H1 (cell line): ENCODE measurements at regions not wholly inside any gene's neighbourhood (a gene's known extent, or its start where the extent isn't known, plus 50 kb on each side); places are given as distances from the start of the nearest gene placed in this dataset.

Experiments used
- CTCF ChIA-PET: fragments of 300-600 bp; sonication (Branson Sonifier 250); formaldehyde crosslinking; loops from one replicate; lab custom pipeline; 2021; ENCODE audit not compliant: partially characterized antibody; lab: Charles Lee
- POLR2A ChIA-PET: fragments of 300-600 bp; sonication (Branson Sonifier 250); formaldehyde crosslinking; loops from one replicate; lab custom pipeline; 2021; ENCODE audit warnings: inconsistent platforms; ENCODE audit not compliant: partially characterized antibody; lab: Charles Lee
- DNase-seq, 2 experiments: peaks; one replicate each; pipeline versions ENCODE4 v3.0.0 to v3.0.0-alpha.2; 2010 to 2022; ENCODE audit warnings: low spot score in 2 of 2, low read depth in 1 of 2, mixed read lengths in 1 of 2
- FAIRE-seq: peaks from 2 replicates; lab custom pipeline; 2011; peaks lifted over from hg19 to GRCh38; lab: Jason Lieb, UNC
- H2AFZ ChIP-seq: 2 replicates; pipeline ENCODE4 v1.8.1; 2012; ENCODE audit warnings: low read length, inconsistent platforms
- H2AK5ac ChIP-seq: 2 replicates; pipeline ENCODE4 v1.6.1; 2013; ENCODE audit warnings: low read depth, low read length
- H2BK120ac ChIP-seq: replicated peaks from 2 replicates; pipeline ENCODE3; 2013; ENCODE audit warnings: low read depth, low read length, inconsistent platforms
- H2BK12ac ChIP-seq: 2 replicates; pipeline ENCODE4 v1.6.1; 2013; ENCODE audit warnings: low read depth, low read length
- H2BK15ac ChIP-seq: 2 replicates; pipeline ENCODE4 v1.6.1; 2013; ENCODE audit warnings: low read length
- H2BK20ac ChIP-seq: 2 replicates; pipeline ENCODE4 v1.6.1; 2013; ENCODE audit warnings: low read length
- H2BK5ac ChIP-seq: 2 replicates; pipeline ENCODE4 v1.6.1; 2013; ENCODE audit warnings: low read depth, low read length
- H3K14ac ChIP-seq: 2 replicates; pipeline ENCODE4 v1.6.1; 2013; ENCODE audit warnings: inconsistent platforms; ENCODE audit not compliant: insufficient read length
- H3K18ac ChIP-seq: 2 replicates; pipeline ENCODE4 v1.6.1; 2013; ENCODE audit warnings: low read length; ENCODE audit errors: extremely low read depth
- H3K23ac ChIP-seq: 2 replicates; pipeline ENCODE4 v1.6.1; 2013; ENCODE audit warnings: inconsistent platforms; ENCODE audit not compliant: insufficient read length
- H3K23me2 ChIP-seq: 2 replicates; pipeline ENCODE4 v1.6.1; 2013; ENCODE audit warnings: low read depth, low read length
- H3K27ac ChIP-seq: 2 replicates; pipeline ENCODE4 v1.6.1; 2011; ENCODE audit warnings: low read depth, low read length, inconsistent platforms
- H3K27me3 ChIP-seq, 4 experiments: replicated peaks in 1 of 4; 1 replicate in 1 of 4; 2 replicates in 3 of 4; pipeline versions ENCODE4 v1.6.1 to v1.8.1; 2011 to 2013; ENCODE audit warnings: low read length in 3 of 4, mild to moderate bottlenecking in 3 of 4, inconsistent platforms in 2 of 4, mixed read lengths in 2 of 4, moderate library complexity in 1 of 4; ENCODE audit not compliant: control insufficient read depth in 3 of 4, insufficient read depth in 3 of 4; ENCODE audit errors: extremely low read depth in 1 of 4
- H3K36me3 ChIP-seq, 4 experiments: 2 replicates each; pipeline versions ENCODE4 v1.6.1 to v1.8.1; 2011 to 2013; ENCODE audit warnings: mild to moderate bottlenecking in 4 of 4, low read length in 3 of 4, moderate library complexity in 2 of 4, control low read depth in 1 of 4, inconsistent platforms in 1 of 4; ENCODE audit not compliant: insufficient read depth in 4 of 4, control insufficient read depth in 2 of 4
- H3K4ac ChIP-seq: replicated peaks from 2 replicates; pipeline ENCODE3; 2013; ENCODE audit warnings: low read length, low read depth, mixed read lengths, inconsistent platforms; ENCODE audit not compliant: insufficient read length
- H3K4me1 ChIP-seq, 4 experiments: replicated peaks in 1 of 4; 1 replicate in 1 of 4; 2 replicates in 3 of 4; pipeline versions ENCODE4 v1.6.1 to v1.8.1; 2011 to 2013; ENCODE audit warnings: low read length in 3 of 4, inconsistent platforms in 2 of 4, mixed read lengths in 1 of 4; ENCODE audit not compliant: insufficient read depth in 4 of 4, control insufficient read depth in 3 of 4
- H3K4me2 ChIP-seq, 2 experiments: 2 replicates each; pipeline versions ENCODE4 v1.6.1 to v1.8.1; 2011 to 2013; ENCODE audit warnings: low read depth in 2 of 2, low read length in 2 of 2, control low read depth in 1 of 2, inconsistent platforms in 1 of 2, mild to moderate bottlenecking in 1 of 2; ENCODE audit not compliant: insufficient read depth in 1 of 2
- H3K4me3 ChIP-seq, 4 experiments: fragments of 200-600, 300-600 bp in 1 of 4; sonication (generic), shearing (Covaris generic), sonication (Bioruptor Twin) in 1 of 4; 2 replicates each; pipeline versions ENCODE4 v1.5.1 to v1.8.1; 2011 to 2016; ENCODE audit warnings: low read length in 4 of 4, low read depth in 3 of 4, control low read depth in 2 of 4, inconsistent platforms in 2 of 4, mild to moderate bottlenecking in 2 of 4, mixed read lengths in 1 of 4, moderate library complexity in 1 of 4; ENCODE audit not compliant: insufficient read depth in 2 of 4; ENCODE audit errors: extremely low read depth in 1 of 4
- H3K56ac ChIP-seq: replicated peaks from 2 replicates; pipeline ENCODE3; 2013; ENCODE audit warnings: low read depth, mild to moderate bottlenecking, mixed read lengths, low read length, inconsistent platforms; ENCODE audit not compliant: insufficient read length
- H3K79me1 ChIP-seq: 2 replicates; pipeline ENCODE4 v1.6.1; 2013; ENCODE audit warnings: low read depth, low read length, control low read depth
- H3K79me2 ChIP-seq, 2 experiments: 2 replicates each; pipeline versions ENCODE4 v1.6.1 to v1.8.1; 2012 to 2013; ENCODE audit warnings: low read length in 2 of 2, mild to moderate bottlenecking in 2 of 2, inconsistent platforms in 1 of 2; ENCODE audit not compliant: insufficient read depth in 2 of 2, control insufficient read depth in 1 of 2
- H3K9ac ChIP-seq, 4 experiments: replicated peaks in 1 of 4; 1 replicate in 1 of 4; 2 replicates in 3 of 4; pipeline versions ENCODE4 v1.6.1 to v1.8.1; 2011 to 2013; ENCODE audit warnings: low read depth in 3 of 4, low read length in 3 of 4, control low read depth in 2 of 4, mild to moderate bottlenecking in 2 of 4, moderate library complexity in 2 of 4, inconsistent platforms in 1 of 4; ENCODE audit errors: extremely low read depth in 1 of 4
- H3K9me3 ChIP-seq, 2 experiments: 2 replicates each; pipeline versions ENCODE4 v1.6.1 to v1.8.1; 2012 to 2013; ENCODE audit warnings: mild to moderate bottlenecking in 2 of 2, moderate library complexity in 2 of 2, control low read depth in 1 of 2, inconsistent platforms in 1 of 2, low read depth in 1 of 2, low read length in 1 of 2, mixed read lengths in 1 of 2; ENCODE audit not compliant: insufficient read depth in 2 of 2
- H4K20me1 ChIP-seq, 2 experiments: replicated peaks in 1 of 2; 2 replicates each; pipeline versions ENCODE3 to v1.8.1; 2011 to 2013; ENCODE audit warnings: inconsistent platforms in 2 of 2, low read length in 2 of 2, mild to moderate bottlenecking in 1 of 2; ENCODE audit not compliant: insufficient read depth in 2 of 2, control insufficient read depth in 1 of 2
- H4K5ac ChIP-seq: 2 replicates; pipeline ENCODE4 v1.6.1; 2013; ENCODE audit warnings: low read length, low read depth, mixed read lengths, inconsistent platforms; ENCODE audit not compliant: insufficient read length
- H4K8ac ChIP-seq: 2 replicates; pipeline ENCODE4 v1.8.0; 2013; ENCODE audit warnings: mild to moderate bottlenecking, moderate library complexity, low read length, inconsistent platforms; ENCODE audit not compliant: insufficient read depth; ENCODE audit errors: extremely low read depth
- H4K91ac ChIP-seq: replicated peaks from 2 replicates; pipeline ENCODE3; 2013; ENCODE audit warnings: low read length, mixed read lengths, inconsistent platforms; ENCODE audit not compliant: insufficient read length
- CBX8 ChIP-seq: fragments of 300-800, 300-1000 bp; sonication (generic); IDR thresholded peaks from 2 replicates; pipeline ENCODE4 v1.7.1; 2016; ENCODE audit warnings: low read depth, low read length, borderline replicate concordance
- CREB1 ChIP-seq: IDR thresholded peaks from 2 replicates; pipeline ENCODE4 v1.6.1; 2012; ENCODE audit warnings: inconsistent platforms
- EP300 ChIP-seq, 2 experiments: IDR thresholded peaks; 1 replicate in 1 of 2; 2 replicates in 1 of 2; pipeline ENCODE4 v1.6.1; 2011 to 2012; ENCODE audit warnings: low read depth in 2 of 2, low read length in 2 of 2, mild to moderate bottlenecking in 2 of 2, borderline replicate concordance in 1 of 2, inconsistent platforms in 1 of 2, moderate library complexity in 1 of 2
- HDAC6 ChIP-seq: IDR thresholded peaks from one replicate; pipeline ENCODE4 v1.7.1; 2012; ENCODE audit warnings: low read depth, mild to moderate bottlenecking, inconsistent platforms, low read length, moderate library complexity
- JUN ChIP-seq: IDR thresholded peaks from 2 replicates; pipeline ENCODE4 v1.6.1; 2011; ENCODE audit warnings: low read depth, mild to moderate bottlenecking, improper control_type of control experiment, low read length
- KDM1A ChIP-seq: fragments of 200-600, 300-600 bp; sonication (generic); IDR thresholded peaks from 2 replicates; pipeline ENCODE4 v1.7.1; 2016; ENCODE audit warnings: mild to moderate bottlenecking, low read length, borderline replicate concordance
- POU5F1 ChIP-seq: IDR thresholded peaks from 2 replicates; pipeline ENCODE4 v1.6.1; 2011; ENCODE audit warnings: low read depth, mild to moderate bottlenecking, low read length, moderate library complexity
- RNF2 ChIP-seq: fragments of 200-900, 300-1000 bp; sonication (generic); IDR thresholded peaks from 2 replicates; pipeline ENCODE4 v1.7.1; 2016; ENCODE audit warnings: borderline replicate concordance, low read depth, mild to moderate bottlenecking, antibody characterized with exemption, low read length; ENCODE audit not compliant: poor library complexity, severe bottlenecking; ENCODE audit errors: missing control alignments
- SP2 ChIP-seq: IDR thresholded peaks from 2 replicates; pipeline ENCODE4 v1.6.1; 2012; ENCODE audit warnings: mild to moderate bottlenecking, low read length, inconsistent platforms
- TAF7 ChIP-seq: optimal IDR thresholded peaks from 2 replicates; pipeline ENCODE3; 2011; ENCODE audit warnings: low read depth, mild to moderate bottlenecking, inconsistent platforms, low read length, moderate library complexity, borderline replicate concordance
- TCF12 ChIP-seq: IDR thresholded peaks from 2 replicates; pipeline ENCODE4 v1.6.1; 2011; ENCODE audit warnings: low read depth, mild to moderate bottlenecking, low read length
- WGBS, 2 experiments: shearing (Covaris generic) in 1 of 2; methylation state at CpG; one replicate each; pipeline versions ENCODE4 v1.1.6 to v1.1.7; 2013 to 2015; ENCODE audit warnings: low lambda C conversion rate in 2 of 2, mixed read lengths in 2 of 2, inconsistent platforms in 1 of 2, low coverage in 1 of 2, missing lambda C conversion rate in 1 of 2; ENCODE audit not compliant: insufficient replicate concordance in 2 of 2, insufficient coverage in 1 of 2, insufficient read length in 1 of 2; ENCODE audit errors: extremely low coverage in 1 of 2, missing lambda C conversion rate in 1 of 2; 5-methylcytosine and 5-hydroxymethylcytosine counted together
- TF ChIP-seq, protein P1 (sequence below): IDR thresholded peaks from 2 replicates; pipeline ENCODE4 v1.6.1; 2012; ENCODE audit warnings: low read length, inconsistent platforms
- TF ChIP-seq, protein P2 (sequence below): IDR thresholded peaks from 2 replicates; pipeline ENCODE4 v1.6.1; 2011; ENCODE audit warnings: low read depth, mild to moderate bottlenecking, low read length; ENCODE audit not compliant: insufficient read depth

DNA sequence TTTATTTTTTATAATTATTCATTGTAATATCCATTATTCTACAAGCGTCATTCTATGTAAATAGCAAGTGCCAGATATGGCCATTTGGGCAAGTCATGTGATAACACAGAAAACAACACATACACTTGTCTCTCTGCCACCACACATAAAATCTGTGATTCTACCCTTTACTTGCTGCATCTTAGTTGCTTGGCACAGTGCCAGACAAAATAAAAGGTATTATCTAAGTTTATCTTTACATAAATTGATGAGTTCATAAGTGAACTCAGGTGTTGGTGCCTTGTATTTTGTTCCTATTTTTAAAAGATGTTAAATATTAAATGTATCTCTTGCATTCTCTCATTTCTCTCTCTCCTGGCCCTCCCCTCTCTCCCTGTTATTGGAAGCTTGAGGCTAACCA is 1458.7 kb downstream of the CDH11 start:
- POLR2A ChIA-PET, result no interaction called here
- H2BK12ac ChIP-seq, result no peak overlapping the region
- H2BK15ac ChIP-seq, result no peak overlapping the region
- H3K23ac ChIP-seq, result no peak overlapping the region
- no peaks in the 10 kb centered on the region for H3K23me2 ChIP-seq
- no peak overlapping the region for H3K9ac ChIP-seq
- H4K8ac ChIP-seq, result no peak overlapping the region
- 88% methylated on average over 1 of the region's 1 CpG; no CpG with 5 or more reads in 1 of the 2 experiments for WGBS, 2 experiments
- FAIRE-seq (no peak), DNase-seq (no peak)
- H3K4me1 ChIP-seq, result no peaks in the 10 kb centered on the region; a peak in 1 of 7 replicates
- H3K4me2 ChIP-seq, result no peak overlapping the region
- H3K36me3 ChIP-seq, result no peaks in the 10 kb centered on the region
- H3K4me3 ChIP-seq, result no peak overlapping the region
- no peaks in the 10 kb centered on the region for H3K79me1 ChIP-seq
- H3K56ac ChIP-seq, result no peak overlapping the region
- no peak overlapping the region for H2BK120ac ChIP-seq
- no peaks in the 10 kb centered on the region for H3K27me3 ChIP-seq
- H2BK5ac ChIP-seq, result no peak overlapping the region
- H4K91ac ChIP-seq, result no peak overlapping the region
- no peak overlapping the region for H2AK5ac ChIP-seq
- no peak overlapping the region for H2BK20ac ChIP-seq
- H3K27ac ChIP-seq, result no peak overlapping the region
- H4K20me1 ChIP-seq, result no peaks in the 10 kb centered on the region
- H3K79me2 ChIP-seq, result no peaks in the 10 kb centered on the region
- H3K14ac ChIP-seq, result no peak overlapping the region
- no peak overlapping the region for H3K18ac ChIP-seq
- no peaks in the 10 kb centered on the region for H3K9me3 ChIP-seq
- no peak overlapping the region for H2AFZ ChIP-seq
- CTCF ChIA-PET, result no interaction called here
- H4K5ac ChIP-seq, result no peak overlapping the region
- H3K4ac ChIP-seq, result no peak overlapping the region
- TF ChIP-seq, protein P1, sequence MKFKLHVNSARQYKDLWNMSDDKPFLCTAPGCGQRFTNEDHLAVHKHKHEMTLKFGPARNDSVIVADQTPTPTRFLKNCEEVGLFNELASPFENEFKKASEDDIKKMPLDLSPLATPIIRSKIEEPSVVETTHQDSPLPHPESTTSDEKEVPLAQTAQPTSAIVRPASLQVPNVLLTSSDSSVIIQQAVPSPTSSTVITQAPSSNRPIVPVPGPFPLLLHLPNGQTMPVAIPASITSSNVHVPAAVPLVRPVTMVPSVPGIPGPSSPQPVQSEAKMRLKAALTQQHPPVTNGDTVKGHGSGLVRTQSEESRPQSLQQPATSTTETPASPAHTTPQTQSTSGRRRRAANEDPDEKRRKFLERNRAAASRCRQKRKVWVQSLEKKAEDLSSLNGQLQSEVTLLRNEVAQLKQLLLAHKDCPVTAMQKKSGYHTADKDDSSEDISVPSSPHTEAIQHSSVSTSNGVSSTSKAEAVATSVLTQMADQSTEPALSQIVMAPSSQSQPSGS, result no peak
- TF ChIP-seq HDAC6 (no peak), EP300 (IDR thresholded peaks at IDR 0.05; ENCODE audit: borderline replicate concordance in 1 of 2, low read depth in 2 of 2, low read length in 2 of 2) (no peak), SP2 (no peak), TCF12 (no peak), TAF7 (no peak), CREB1 (no peak), RNF2 (no peak), CBX8 (no peak), JUN (no peak), KDM1A (no peak), POU5F1 (no peak)
- TF ChIP-seq, protein P2, sequence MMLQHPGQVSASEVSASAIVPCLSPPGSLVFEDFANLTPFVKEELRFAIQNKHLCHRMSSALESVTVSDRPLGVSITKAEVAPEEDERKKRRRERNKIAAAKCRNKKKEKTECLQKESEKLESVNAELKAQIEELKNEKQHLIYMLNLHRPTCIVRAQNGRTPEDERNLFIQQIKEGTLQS, result no peak
